Retinal pigment epithelial cell (primary cell): ENCODE measurements at regions not wholly inside any gene's neighbourhood (a gene's known extent, or its start where the extent isn't known, plus 50 kb on each side); places are given as distances from the start of the nearest gene placed in this dataset.
"Not testable (repeated sequence)": the region's sequence is repeated elsewhere in the genome, so short reads cannot be mapped to it uniquely, and the experiment has no call there.

ENCODE experiments used
- DNase-seq: peaks from one replicate; pipeline ENCODE4 v3.0.0-alpha.2; 2010; ENCODE audit warnings: low read depth
- H3K4me3 ChIP-seq: 2 replicates; pipeline ENCODE4 v1.5.1; 2011; ENCODE audit warnings: mild to moderate bottlenecking, low read length, control low read depth, moderate library complexity
- TF ChIP-seq, protein P1 (sequence below): conservative IDR thresholded peaks from 2 replicates; pipeline ENCODE4 v1.5.1; 2011; ENCODE audit warnings: low read depth, low read length, control low read depth, inconsistent platforms

DNA sequence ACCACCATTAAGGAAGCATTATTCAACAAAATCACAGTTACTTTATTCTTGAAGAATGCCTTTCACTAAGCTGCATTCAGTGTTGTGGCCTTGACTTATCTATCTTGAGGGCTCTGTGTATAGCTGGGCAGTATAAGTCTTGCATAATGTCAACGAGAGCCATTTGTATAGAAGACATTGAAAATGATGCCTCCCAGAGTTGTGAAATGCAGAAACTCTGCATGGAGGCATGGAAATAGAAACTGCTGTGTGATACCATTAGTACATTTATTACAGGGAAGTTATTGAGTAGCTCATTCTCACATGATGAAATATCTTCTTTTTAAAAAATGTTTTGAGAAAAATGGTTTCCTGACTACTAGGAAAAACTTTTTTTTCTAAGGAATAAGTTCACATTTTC, 111.4 kb upstream of the SNX7 start:
- TF ChIP-seq, protein P1, sequence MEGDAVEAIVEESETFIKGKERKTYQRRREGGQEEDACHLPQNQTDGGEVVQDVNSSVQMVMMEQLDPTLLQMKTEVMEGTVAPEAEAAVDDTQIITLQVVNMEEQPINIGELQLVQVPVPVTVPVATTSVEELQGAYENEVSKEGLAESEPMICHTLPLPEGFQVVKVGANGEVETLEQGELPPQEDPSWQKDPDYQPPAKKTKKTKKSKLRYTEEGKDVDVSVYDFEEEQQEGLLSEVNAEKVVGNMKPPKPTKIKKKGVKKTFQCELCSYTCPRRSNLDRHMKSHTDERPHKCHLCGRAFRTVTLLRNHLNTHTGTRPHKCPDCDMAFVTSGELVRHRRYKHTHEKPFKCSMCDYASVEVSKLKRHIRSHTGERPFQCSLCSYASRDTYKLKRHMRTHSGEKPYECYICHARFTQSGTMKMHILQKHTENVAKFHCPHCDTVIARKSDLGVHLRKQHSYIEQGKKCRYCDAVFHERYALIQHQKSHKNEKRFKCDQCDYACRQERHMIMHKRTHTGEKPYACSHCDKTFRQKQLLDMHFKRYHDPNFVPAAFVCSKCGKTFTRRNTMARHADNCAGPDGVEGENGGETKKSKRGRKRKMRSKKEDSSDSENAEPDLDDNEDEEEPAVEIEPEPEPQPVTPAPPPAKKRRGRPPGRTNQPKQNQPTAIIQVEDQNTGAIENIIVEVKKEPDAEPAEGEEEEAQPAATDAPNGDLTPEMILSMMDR: no peak
- no peak for DNase-seq

DNA sequence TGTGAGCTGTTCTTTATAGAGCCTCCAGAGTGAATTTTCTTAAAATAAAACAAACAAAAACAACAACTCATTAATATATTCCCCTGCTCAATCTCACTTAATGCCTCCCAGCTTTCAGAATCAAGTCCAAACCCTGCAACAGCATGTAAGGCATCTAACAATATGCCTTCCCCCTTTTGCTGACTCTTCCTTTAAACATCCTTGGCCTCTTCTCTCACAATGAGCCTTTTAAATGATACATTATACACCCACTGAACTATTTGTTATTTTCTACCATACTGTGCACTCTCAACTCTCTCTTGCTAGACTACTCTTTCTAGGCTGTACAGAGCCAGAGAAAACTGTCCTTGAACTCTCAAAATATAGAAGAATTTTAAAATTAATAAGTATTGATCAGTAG, 115.2 kb upstream of the SNX7 start:
- TF ChIP-seq, protein P1: no peak
- no peak overlapping the region for H3K4me3 ChIP-seq
- DNase-seq: no peak

More for the DNA sequence above, 111.4 kb upstream of the SNX7 start:
- H3K4me3 ChIP-seq: no peak overlapping the region

DNA sequence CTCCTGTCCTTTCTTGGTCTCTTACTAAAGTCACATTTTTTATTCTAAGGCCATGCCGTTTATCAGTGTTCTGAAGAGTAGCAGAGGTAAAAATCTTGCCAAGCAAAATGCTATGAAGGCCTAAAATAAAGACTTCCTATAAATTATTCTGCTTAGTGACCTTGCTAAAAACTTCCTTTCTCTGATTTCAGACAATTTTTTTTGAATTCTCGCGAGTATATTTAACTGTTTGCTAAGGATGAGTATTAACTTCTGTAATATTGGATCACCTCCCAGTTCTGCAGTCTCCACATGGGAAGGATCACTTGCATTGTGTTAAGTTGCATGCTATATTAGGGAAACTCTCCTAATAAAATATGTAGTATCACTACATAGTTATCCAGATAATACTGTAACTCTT, 123.4 kb upstream of the SNX7 start:
- TF ChIP-seq, protein P1: no peak
- no peak for DNase-seq
- H3K4me3 ChIP-seq: no peak overlapping the region

DNA sequence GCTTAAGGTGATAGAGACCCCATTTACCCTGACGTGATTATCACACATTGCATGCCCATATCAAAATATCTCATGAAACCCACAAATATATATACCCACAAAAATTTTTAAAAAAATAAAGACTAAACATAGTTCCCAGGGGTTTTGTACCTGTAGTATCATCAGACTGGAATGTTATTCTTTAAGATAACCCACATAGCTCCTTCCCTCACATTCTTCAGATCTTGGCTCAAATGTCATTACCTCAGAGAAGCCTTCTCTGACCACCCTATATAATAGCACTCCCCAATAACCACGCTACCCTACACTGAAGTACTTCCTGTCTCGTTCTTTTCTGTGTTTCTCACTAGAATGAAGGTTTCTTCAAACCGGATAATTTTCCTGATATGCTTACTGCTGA, 138.3 kb upstream of the SNX7 start:
- H3K4me3 ChIP-seq: no peak overlapping the region
- TF ChIP-seq, protein P1: no peak
- DNase-seq: no peak

DNA sequence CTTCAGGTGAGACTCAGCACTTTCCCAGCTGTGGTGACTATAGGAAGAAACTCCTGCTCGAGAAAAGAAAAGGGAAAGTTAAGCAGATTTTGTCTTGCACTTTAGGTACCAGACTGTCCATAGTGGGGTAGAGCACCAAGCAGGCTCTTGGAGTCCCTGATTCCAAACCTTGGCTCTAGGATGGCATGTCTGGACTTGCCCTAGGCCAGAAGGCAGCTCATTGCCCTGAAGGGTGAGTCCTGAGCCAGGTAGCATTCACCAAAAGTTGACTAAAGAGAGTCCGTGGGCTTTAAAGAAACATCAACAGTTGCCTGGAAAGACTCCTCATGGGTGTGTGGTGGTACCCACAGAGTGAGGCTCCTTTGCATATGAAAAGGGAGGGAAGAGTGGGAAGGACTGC, 145.2 kb upstream of the SNX7 start:
- H3K4me3 ChIP-seq: no peak overlapping the region
- TF ChIP-seq, protein P1: no peak

DNA sequence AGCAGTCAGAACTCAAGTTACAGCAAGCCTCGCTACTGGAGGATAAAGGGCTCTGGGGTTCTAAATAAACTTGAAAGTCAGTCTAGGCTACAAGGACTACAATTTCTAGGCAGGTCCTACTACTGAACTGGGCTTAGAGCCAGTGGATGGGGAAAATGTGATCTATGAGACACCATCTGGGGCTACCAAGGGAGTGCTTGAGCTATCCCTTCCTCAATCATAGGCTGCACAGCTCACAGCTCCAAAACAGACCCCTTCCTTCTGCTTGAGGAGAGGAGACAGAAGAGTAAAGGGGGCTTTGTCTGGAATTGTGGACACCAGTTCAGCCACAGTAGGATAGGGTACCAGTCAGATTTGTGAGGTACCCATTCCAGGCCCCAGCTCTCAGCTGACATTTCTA, 145.8 kb upstream of the SNX7 start:
- TF ChIP-seq, protein P1: no peak
- no peak for DNase-seq

More for the DNA sequence above, 145.2 kb upstream of the SNX7 start:
- no peak for DNase-seq

DNA sequence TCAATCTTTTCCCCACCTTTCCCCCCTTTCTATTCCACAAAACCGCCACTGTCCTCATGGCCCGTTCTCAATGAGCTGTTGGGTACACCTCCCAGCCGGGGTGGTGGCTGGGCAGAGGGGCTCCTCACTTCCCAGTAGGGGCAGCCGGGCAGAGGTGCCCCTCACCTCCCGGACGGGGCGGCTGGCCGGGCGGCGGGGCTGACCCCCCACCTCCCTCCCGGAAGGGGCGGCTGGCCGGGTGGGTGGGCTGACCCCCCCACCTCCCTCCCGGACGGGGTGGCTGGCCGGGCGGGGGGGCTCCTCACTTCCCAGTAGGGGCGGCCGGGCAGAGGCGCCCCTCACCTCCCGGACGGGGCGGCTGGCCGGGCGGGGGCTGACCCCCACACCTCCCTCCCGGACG, 149.3 kb upstream of the SNX7 start:
- DNase-seq, H3K4me3 ChIP-seq: not testable (repeated sequence)

More for the DNA sequence above, 145.8 kb upstream of the SNX7 start:
- no peak overlapping the region for H3K4me3 ChIP-seq

DNA sequence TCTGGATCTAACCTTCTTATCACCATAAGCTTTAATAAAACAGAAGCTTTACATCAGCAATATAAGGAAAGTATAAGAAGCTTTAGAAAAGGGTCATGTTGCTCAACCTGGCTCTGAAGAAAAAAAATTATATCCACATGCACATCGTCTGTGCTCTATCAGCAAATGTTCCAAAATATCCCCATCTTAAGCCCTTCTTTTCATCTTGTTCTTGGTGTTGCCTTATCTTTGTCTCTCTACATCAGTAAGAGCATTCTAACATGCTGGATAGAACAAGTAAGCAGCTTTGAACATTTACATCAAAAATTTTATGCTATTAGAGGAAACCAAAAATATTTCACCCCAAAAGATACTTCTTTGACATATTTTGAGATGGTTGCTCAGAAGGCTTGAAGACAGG, 157.8 kb upstream of the SNX7 start:
- TF ChIP-seq, protein P1: no peak
- no peak for DNase-seq
- H3K4me3 ChIP-seq: no peak overlapping the region
